Ovary (tissue), 7 donors: ENCODE measurements at regions not wholly inside any gene's neighbourhood (a gene's known extent, or its start where the extent isn't known, plus 50 kb on each side); places are given as distances from the start of the nearest gene placed in this dataset.
"Not testable (repeated sequence)": the region's sequence is repeated elsewhere in the genome, so short reads cannot be mapped to it uniquely, and the experiment has no call there.

Experiments used
- DNase-seq, 5 donors: peaks; one replicate each; pipeline ENCODE4 v3.0.0-alpha.2; 2019 to 2020
- H3K27ac ChIP-seq, 2 donors: fragments of 200-600 bp; one replicate each; pipeline versions ENCODE4 v1.5.1 to v1.8.0; 2019 to 2022
- H3K27me3 ChIP-seq: fragments of 200-600 bp; one replicate; pipeline ENCODE4 v1.8.0; 2022
- H3K36me3 ChIP-seq: fragments of 200-600 bp; sonication (generic); one replicate; pipeline ENCODE4 v1.5.1; 2019
- H3K4me1 ChIP-seq: one replicate; pipeline ENCODE4 v1.8.1; 2013; ENCODE audit warnings: mild to moderate bottlenecking, moderate library complexity; ENCODE audit not compliant: insufficient read depth
- H3K4me3 ChIP-seq: fragments of 200-600 bp; sonication (generic); one replicate; pipeline ENCODE4 v1.5.1; 2017
- H3K9me3 ChIP-seq, 2 donors: fragments of 200-600 bp in 1 of 2; sonication (generic) in 1 of 2; one replicate each; pipeline versions ENCODE4 v1.5.1 to v1.8.1; 2013 to 2019; ENCODE audit warnings: mild to moderate bottlenecking in 1 of 2, moderate library complexity in 1 of 2
- WGBS, 3 donors: extraction: QIAGEN DNeasy Blood & Tissue Kit in 1 of 3; methylation state at CpG; one replicate each; pipeline versions ENCODE4 v1.1.5 to v1.1.7; 2013 to 2017; 5-methylcytosine and 5-hydroxymethylcytosine counted together
- intact Hi-C, 4 donors: fragments of 100-400 bp; cut with DNase I; formaldehyde crosslinking; loops; one replicate each; pipeline versions ENCODE4 v1.11.0 to v1.15.1; 2022 to 2023
- donor health status: DM: no; HTN: no; CAD: no; lungs with moderate emphysema.
- donor health status: DM: no; HTN: no; CAD: no.
- donor health status: Bipolar disorder and iron deficiency.
- donor health status: DM: no; HTN: no; CAD: no.
- donor health status: DM: yes; HTN: yes; CAD: no.

GRCh38 chr1:206337024-206337423, 133.3 kb upstream of the IKBKE start:
- H3K36me3 ChIP-seq, DNase-seq, H3K27ac ChIP-seq, H3K9me3 ChIP-seq, H3K27me3 ChIP-seq, H3K4me3 ChIP-seq, H3K4me1 ChIP-seq, intact Hi-C loops: not testable (repeated sequence)
- WGBS, 3 donors: 67 to 100% (median 100%) methylated on average over 1 of the region's 4 CpGs

DNA sequence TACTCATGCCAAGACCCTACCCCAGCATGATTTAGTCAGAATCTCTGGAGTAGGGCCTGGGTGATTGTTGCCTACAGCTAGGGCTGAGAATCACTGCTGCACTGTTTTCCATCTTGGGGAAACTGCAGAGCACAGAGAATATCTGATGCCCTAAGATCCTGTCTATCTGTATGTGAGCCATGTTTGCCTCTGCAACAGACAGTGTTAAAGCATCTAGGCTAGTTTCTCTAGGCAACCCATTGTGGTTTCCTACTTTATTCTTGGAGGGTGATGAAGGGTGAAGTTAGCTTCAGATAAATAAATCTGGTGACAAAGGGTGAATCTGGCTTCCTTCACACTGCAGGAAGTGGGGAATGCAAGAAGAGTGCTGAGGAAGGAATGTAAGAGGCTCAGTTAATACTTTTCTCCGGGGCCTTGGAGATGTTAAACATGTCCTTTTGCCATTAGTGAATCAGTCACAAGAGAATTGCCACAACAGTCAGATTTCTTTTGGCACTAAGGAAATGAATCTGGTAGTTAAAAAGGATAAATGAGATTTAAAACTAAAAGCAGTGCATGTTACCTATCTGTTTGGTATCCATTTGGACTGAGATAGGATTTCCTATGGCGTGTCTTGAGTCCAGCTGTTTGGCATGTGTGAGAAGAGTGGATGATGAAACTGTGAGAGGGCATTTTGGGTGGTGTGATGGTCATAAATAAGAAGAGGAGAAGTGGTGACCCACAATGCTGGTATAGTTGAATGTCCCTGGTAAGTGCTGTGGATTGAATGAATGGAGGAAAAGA, 119.6 kb upstream of the IKBKE start:
- H3K27ac ChIP-seq, H3K9me3 ChIP-seq, intact Hi-C loops, H3K27me3 ChIP-seq, DNase-seq, H3K4me3 ChIP-seq, H3K4me1 ChIP-seq, H3K36me3 ChIP-seq: not testable (repeated sequence)
- 56 to 70% (median 58%) methylated on average over 1 to 2 of the region's 2 CpGs for WGBS, 3 donors

DNA sequence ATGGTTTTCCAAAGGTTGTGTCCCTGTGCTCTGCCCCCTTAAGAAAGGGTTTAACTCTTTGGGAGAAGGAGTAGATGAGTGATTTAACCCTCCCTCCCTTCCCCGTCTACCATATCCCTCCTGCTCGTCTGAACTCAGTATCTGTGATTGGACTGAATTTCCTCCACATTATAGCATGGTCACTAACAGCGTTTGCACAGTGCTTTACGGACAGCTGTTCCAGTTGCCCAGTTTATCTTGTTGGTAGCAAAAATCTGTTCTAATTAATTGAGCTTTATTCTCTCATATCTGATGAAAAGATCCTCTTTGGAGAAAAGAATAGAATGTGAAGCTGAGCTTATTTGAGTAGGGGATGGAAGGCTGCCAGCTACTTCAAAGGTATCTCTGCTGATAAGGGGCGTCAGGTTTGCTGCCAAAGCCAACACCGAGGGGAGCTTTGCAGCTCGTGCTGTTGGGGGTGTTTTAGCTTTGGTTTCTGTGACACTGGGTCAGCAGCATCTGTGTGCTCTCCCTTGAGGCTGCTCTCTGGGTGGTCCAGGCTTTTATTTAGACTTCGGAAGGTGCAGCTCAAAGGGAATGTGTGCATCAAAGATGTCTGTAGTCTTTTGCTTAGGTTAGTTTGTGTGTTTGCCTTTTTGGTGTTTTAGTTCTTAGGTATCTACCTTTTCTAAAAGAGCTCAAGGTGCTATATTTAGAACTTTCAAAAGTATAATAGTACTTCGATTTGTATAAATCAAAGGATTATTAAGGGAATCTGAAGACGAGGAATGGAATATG, 118.8 kb upstream of the IKBKE start:
- H3K27me3 ChIP-seq, H3K4me3 ChIP-seq, H3K9me3 ChIP-seq, H3K36me3 ChIP-seq, intact Hi-C loops, DNase-seq, H3K4me1 ChIP-seq, H3K27ac ChIP-seq: not testable (repeated sequence)
- 28 to 69% (median 65%) methylated on average over 3 to 4 of the region's 10 CpGs for WGBS, 3 donors

- H3K27me3 ChIP-seq, intact Hi-C loops, DNase-seq, H3K4me1 ChIP-seq, H3K27ac ChIP-seq, H3K36me3 ChIP-seq, H3K4me3 ChIP-seq, H3K9me3 ChIP-seq: not testable (repeated sequence)
These were observed 114.0 kb upstream of the IKBKE start for GRCh38 chr1:206356310-206356709.

GRCh38 chr1:206357962-206358361, 112.3 kb upstream of the IKBKE start:
- H3K27ac ChIP-seq, H3K4me1 ChIP-seq, H3K36me3 ChIP-seq, H3K4me3 ChIP-seq, DNase-seq, intact Hi-C loops, H3K9me3 ChIP-seq, H3K27me3 ChIP-seq: not testable (repeated sequence)
- 71 to 100% (median 94%) methylated on average over 1 to 3 of the region's 3 CpGs for WGBS, 3 donors

GRCh38 chr1:206358771-206359170, 111.5 kb upstream of the IKBKE start:
- DNase-seq, intact Hi-C loops, H3K27ac ChIP-seq, H3K36me3 ChIP-seq, H3K27me3 ChIP-seq, H3K4me1 ChIP-seq, H3K4me3 ChIP-seq, H3K9me3 ChIP-seq: not testable (repeated sequence)
- 88 to 94% (median 89%) methylated on average over 2 of the region's 3 CpGs for WGBS, 3 donors

- intact Hi-C loops: not testable (repeated sequence)
These were observed 110.9 kb upstream of the IKBKE start for GRCh38 chr1:206359377-206359776.

DNA sequence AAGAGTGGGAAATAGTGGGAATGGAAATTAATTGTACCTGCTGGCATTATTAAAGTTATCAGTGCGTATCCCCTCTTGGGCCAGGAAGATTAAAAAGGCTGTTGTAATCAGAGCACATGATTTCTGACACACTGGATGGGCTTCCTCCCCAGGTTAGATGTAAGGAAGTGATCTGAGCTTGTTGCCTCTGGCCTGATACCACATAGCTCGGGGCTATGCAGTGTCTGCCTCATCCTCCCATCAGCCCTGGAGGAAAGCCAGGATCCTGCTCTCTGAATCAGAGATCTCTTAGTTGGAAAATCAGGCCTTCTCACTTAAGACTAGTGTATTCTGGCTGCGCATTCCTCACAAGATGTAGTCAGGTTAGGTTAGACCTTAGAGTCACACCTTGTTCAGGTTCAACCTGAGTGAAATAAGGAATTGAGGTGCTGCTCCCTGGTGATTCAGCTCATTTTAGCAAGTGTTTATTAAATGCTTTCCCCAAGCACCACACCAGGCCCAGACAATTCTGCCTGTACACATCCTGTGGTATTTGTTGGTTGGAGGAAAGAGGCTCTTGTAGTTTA, 108.2 kb upstream of the IKBKE start:
- H3K27ac ChIP-seq, H3K27me3 ChIP-seq, H3K36me3 ChIP-seq, H3K9me3 ChIP-seq, H3K4me1 ChIP-seq, H3K4me3 ChIP-seq, intact Hi-C loops, DNase-seq: not testable (repeated sequence)
- WGBS, 3 donors: 98 to 100% (median 100%) methylated on average over 1 to 2 of the region's 3 CpGs

More at GRCh38 chr1:206359377-206359776, 110.9 kb upstream of the IKBKE start:
- DNase-seq, H3K4me1 ChIP-seq, H3K4me3 ChIP-seq, H3K9me3 ChIP-seq, H3K27me3 ChIP-seq, H3K27ac ChIP-seq, H3K36me3 ChIP-seq: not testable (repeated sequence)

DNA sequence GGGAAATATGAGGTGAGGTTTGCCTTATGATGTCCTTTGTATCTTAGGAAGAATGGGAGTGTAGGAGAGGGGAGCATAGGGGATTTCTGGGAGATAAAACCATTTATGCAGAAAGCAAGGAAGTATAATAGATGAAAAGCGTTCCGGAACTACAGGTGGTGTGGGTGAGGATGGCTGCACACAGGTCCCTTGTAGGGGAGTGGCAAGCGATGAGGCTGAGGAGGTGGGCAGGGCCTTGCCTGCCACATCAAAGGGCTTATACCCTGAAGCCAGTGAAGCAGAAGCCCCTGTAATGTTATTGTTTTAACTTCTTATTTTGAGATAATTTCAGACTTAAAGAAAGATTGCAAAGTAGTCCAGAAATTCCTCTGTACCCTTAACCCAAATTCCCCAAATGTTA, 107.3 kb upstream of the IKBKE start:
- H3K4me1 ChIP-seq, H3K36me3 ChIP-seq, H3K9me3 ChIP-seq, intact Hi-C loops, DNase-seq, H3K4me3 ChIP-seq, H3K27me3 ChIP-seq, H3K27ac ChIP-seq: not testable (repeated sequence)
- WGBS, 3 donors: 97 to 100% (median 98%) methylated on average over 3 of the region's 3 CpGs

DNA sequence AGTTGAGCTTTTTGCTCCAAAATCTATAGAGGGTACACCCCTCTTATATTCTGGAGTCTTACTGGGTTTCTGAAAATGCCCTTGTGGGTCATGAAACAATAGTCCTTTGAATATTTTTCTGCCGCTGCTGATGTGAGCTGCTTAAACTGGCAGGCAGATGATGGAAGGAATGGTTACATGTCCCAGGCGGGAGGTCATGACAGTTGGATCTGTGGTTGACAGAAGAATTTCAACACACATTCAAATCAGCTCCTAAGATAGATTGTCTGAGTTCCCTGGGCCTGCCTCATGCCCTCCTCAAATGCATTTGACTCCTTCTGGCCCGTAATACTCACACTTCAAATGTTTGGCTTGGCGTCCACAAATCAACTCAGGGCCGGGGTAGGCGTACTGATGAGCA, 105.0 kb upstream of the IKBKE start:
- intact Hi-C loops: not testable (repeated sequence)
- 89 to 95% (median 94%) methylated on average over 2 to 6 of the region's 6 CpGs for WGBS, 3 donors

DNA sequence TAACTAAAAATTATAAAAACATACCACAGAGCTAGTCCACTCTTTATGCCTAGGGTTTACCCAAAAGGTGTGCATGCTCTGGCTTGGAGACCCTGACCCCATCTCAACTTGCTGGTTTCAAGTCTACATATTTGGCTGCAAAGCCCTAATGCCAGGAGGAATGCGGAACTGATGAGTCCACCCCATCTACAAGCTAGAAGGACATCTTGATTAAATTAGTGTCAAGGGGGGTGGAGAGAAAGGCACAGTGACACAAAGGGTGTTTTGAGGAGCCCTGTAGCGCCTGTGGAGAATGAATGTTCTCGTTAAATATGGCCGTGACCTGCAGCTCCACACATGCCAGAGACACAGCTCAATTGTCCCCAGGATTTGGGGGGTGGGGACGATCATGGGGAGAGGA, 104.1 kb upstream of the IKBKE start:
- H3K4me1 ChIP-seq, H3K9me3 ChIP-seq, H3K36me3 ChIP-seq, H3K27ac ChIP-seq, intact Hi-C loops, H3K4me3 ChIP-seq, DNase-seq, H3K27me3 ChIP-seq: not testable (repeated sequence)
- WGBS, 3 donors: 92 to 93% (median 93%) methylated on average over 4 to 5 of the region's 5 CpGs

More for the DNA sequence above, 105.0 kb upstream of the IKBKE start:
- not testable (repeated sequence) for H3K4me1 ChIP-seq, H3K27me3 ChIP-seq, H3K4me3 ChIP-seq, H3K9me3 ChIP-seq, H3K36me3 ChIP-seq, DNase-seq, H3K27ac ChIP-seq

DNA sequence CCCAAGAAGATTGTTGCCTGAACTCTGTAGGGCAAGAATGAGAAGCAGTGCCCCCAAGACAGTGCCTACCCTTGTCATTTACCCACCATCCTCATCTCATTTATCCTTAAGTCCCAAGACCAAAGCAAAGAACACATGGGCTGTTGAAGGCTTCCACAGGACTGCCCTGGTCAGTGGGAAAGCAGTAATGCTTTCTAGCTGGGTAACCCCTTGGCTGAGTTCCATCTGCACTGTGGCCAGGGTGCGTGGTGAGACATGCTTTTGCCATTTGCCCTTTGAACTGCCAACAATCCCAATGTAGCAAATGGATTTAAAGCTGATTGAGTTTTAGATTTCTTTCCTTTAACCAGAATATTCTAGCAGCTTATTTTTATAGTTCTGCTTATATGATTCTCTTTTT, 103.5 kb upstream of the IKBKE start:
- H3K36me3 ChIP-seq, H3K4me3 ChIP-seq, DNase-seq, H3K27ac ChIP-seq, H3K27me3 ChIP-seq, H3K9me3 ChIP-seq, H3K4me1 ChIP-seq, intact Hi-C loops: not testable (repeated sequence)
- no CpG with 5 or more reads among the region's 1 CpG for whole genome bisulfite sequencing, 3 donors
